ENCODE measurements at regions not wholly inside any gene's neighbourhood (a gene's known extent, or its start where the extent isn't known, plus 50 kb on each side); places are given as distances from the start of the nearest gene placed in this dataset.

- intact Hi-C loops (cut with micrococcal nuclease; ENCODE audit: unreplicated experiment), result no loop called here
- TF ChIP-seq, protein P1, sequence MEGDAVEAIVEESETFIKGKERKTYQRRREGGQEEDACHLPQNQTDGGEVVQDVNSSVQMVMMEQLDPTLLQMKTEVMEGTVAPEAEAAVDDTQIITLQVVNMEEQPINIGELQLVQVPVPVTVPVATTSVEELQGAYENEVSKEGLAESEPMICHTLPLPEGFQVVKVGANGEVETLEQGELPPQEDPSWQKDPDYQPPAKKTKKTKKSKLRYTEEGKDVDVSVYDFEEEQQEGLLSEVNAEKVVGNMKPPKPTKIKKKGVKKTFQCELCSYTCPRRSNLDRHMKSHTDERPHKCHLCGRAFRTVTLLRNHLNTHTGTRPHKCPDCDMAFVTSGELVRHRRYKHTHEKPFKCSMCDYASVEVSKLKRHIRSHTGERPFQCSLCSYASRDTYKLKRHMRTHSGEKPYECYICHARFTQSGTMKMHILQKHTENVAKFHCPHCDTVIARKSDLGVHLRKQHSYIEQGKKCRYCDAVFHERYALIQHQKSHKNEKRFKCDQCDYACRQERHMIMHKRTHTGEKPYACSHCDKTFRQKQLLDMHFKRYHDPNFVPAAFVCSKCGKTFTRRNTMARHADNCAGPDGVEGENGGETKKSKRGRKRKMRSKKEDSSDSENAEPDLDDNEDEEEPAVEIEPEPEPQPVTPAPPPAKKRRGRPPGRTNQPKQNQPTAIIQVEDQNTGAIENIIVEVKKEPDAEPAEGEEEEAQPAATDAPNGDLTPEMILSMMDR (IDR thresholded peaks at IDR 0.05; ENCODE audit: unreplicated experiment), result no peak
- Mint-ChIP-seq H3K4me1 (ENCODE audit: low read depth, unreplicated experiment) (no peaks in the 10 kb centered on the region), H3K4me3 (ENCODE audit: low read depth, unreplicated experiment) (no peak overlapping the region), H3K9me3 (ENCODE audit: low read depth, unreplicated experiment) (peaks cover under 1% of the 10 kb centered on the region), H3K27me3 (ENCODE audit: unreplicated experiment) (no peaks in the 10 kb centered on the region), H3K27ac (ENCODE audit: unreplicated experiment) (no peak overlapping the region), H3K36me3 (ENCODE audit: insufficient read depth, unreplicated experiment) (no peaks in the 10 kb centered on the region)
- DNase-seq, result no peak
- no TSS peak for BruUV-seq (replicated peaks)
- CTCF ChIA-PET, result no interaction called here
These were observed 59.3 kb upstream of the EXOC6 start for GRCh38 chr10:92789067-92789466.

DNA sequence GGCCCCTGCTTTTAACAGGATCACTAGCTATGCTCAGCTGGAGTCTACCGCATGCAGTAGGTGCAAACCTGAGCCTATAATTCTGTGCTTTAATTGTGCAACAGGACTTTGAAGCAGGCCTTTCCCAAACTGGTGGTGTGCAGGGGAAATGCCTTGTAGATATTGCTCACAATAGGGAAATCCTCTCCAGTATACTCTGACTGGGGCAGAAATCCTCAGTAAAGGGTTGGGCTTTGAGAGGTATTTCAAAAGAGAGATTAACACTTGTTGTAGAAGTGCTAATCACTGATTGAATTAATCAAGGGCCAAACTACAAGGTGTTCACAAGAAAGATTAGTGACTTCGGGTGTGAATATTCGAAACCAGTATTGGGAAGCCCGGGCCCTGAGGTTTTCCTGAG, 58.5 kb upstream of the EXOC6 start:
- CTCF ChIA-PET, result no interaction called here
- Mint-ChIP-seq H3K9me3 (ENCODE audit: low read depth, unreplicated experiment) (no peaks in the 10 kb centered on the region), H3K4me3 (ENCODE audit: low read depth, unreplicated experiment) (no peak overlapping the region), H3K36me3 (ENCODE audit: insufficient read depth, unreplicated experiment) (no peaks in the 10 kb centered on the region), H3K27ac (ENCODE audit: unreplicated experiment) (no peak overlapping the region), H3K27me3 (ENCODE audit: unreplicated experiment) (no peaks in the 10 kb centered on the region), H3K4me1 (ENCODE audit: low read depth, unreplicated experiment) (no peaks in the 10 kb centered on the region)
- no peak for DNase-seq
- no TSS peak for BruUV-seq (replicated peaks)
- TF ChIP-seq, protein P1 (IDR thresholded peaks at IDR 0.05; ENCODE audit: unreplicated experiment), result no peak
- intact Hi-C loops (cut with micrococcal nuclease; ENCODE audit: unreplicated experiment), result no loop called here

GRCh38 chr10:92790440-92790839, 57.9 kb upstream of the EXOC6 start:
- H3K4me1 Mint-ChIP-seq (ENCODE audit: low read depth, unreplicated experiment), result no peaks in the 10 kb centered on the region
- H3K27me3 Mint-ChIP-seq (ENCODE audit: unreplicated experiment), result no peaks in the 10 kb centered on the region
- CTCF ChIA-PET, result interaction anchor here (0.7 kb wide), 1 partner anchor 256 kb away, joined by 3 read pairs; no protein-coding TSS in a partner anchor
- no peak overlapping the region for H3K27ac Mint-ChIP-seq (ENCODE audit: unreplicated experiment)
- TF ChIP-seq, protein P1 (IDR thresholded peaks at IDR 0.05; ENCODE audit: unreplicated experiment), result no peak
- BruUV-seq (replicated peaks), result no TSS peak
- no peak overlapping the region for H3K4me3 Mint-ChIP-seq (ENCODE audit: low read depth, unreplicated experiment)
- DNase-seq, result no peak
- intact Hi-C loops (cut with micrococcal nuclease; ENCODE audit: unreplicated experiment), result no loop called here
- H3K36me3 Mint-ChIP-seq (ENCODE audit: insufficient read depth, unreplicated experiment), result no peaks in the 10 kb centered on the region
- H3K9me3 Mint-ChIP-seq (ENCODE audit: low read depth, unreplicated experiment), result no peaks in the 10 kb centered on the region

DNA sequence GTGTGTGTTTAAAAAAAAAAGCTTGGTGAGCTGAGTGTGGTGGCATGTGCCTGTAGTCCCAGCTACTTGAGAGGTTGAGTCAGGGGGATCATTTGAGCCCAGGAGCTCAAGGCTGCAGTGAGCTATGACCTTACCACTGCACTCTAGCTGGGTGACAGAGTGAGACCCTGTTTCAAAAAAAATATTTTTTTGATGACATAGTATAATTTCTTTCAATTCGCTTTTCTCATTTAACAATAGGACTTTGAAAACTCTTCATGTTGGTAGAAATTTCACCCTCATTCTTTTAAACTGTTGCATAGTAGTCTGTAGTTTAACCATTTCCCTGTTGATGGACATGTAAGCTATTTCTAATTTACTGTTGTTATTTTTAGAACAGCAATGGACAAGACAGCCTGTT, 55.7 kb upstream of the EXOC6 start:
- no peaks in the 10 kb centered on the region for H3K36me3 Mint-ChIP-seq (ENCODE audit: insufficient read depth, unreplicated experiment)
- CTCF ChIA-PET, result no interaction called here
- TF ChIP-seq, protein P1 (IDR thresholded peaks at IDR 0.05; ENCODE audit: unreplicated experiment), result no peak
- DNase-seq, result no peak
- no peak overlapping the region for H3K4me3 Mint-ChIP-seq (ENCODE audit: low read depth, unreplicated experiment)
- no peaks in the 10 kb centered on the region for H3K4me1 Mint-ChIP-seq (ENCODE audit: low read depth, unreplicated experiment)
- H3K27ac Mint-ChIP-seq (ENCODE audit: unreplicated experiment), result no peak overlapping the region
- H3K9me3 Mint-ChIP-seq (ENCODE audit: low read depth, unreplicated experiment), result no peaks in the 10 kb centered on the region
- H3K27me3 Mint-ChIP-seq (ENCODE audit: unreplicated experiment), result no peaks in the 10 kb centered on the region
- BruUV-seq (replicated peaks), result no TSS peak
- intact Hi-C loops (cut with micrococcal nuclease; ENCODE audit: unreplicated experiment), result no loop called here
